HG03159 (cell line): ENCODE measurements at regions not wholly inside any gene's neighbourhood (a gene's known extent, or its start where the extent isn't known, plus 50 kb on each side); places are given as distances from the start of the nearest gene placed in this dataset.

Source experiments
- ATAC-seq: cut with Tn5 transposase; IDR thresholded peaks from one replicate; pipeline ENCODE4 v1.9.1; 2021; ENCODE audit warnings: mild to moderate bottlenecking, moderate library complexity; ENCODE audit not compliant: unreplicated experiment

- no peak for ATAC-seq
These were observed 166.9 kb downstream of the IER5 start for GRCh38 chr1:181255270-181255929.

- peak; percentile 79 for ATAC-seq
These were observed 168.6 kb downstream of the IER5 start for GRCh38 chr1:181257117-181257516.

GRCh38 chr1:181259026-181259745 lies 170.7 kb downstream of the IER5 start:
- no peak for ATAC-seq

- ATAC-seq: no peak
These were observed 171.8 kb downstream of the IER5 start for GRCh38 chr1:181260271-181260670.

GRCh38 chr1:181260994-181261393 lies 172.5 kb downstream of the IER5 start:
- no peak for ATAC-seq

GRCh38 chr1:181262069-181262468 lies 173.6 kb downstream of the IER5 start:
- ATAC-seq: no peak

- no peak for ATAC-seq
These were observed 174.9 kb downstream of the IER5 start for GRCh38 chr1:181263444-181263843.

- ATAC-seq: no peak
These were observed 176.3 kb downstream of the IER5 start for GRCh38 chr1:181264821-181265220.

- ATAC-seq: no peak
These were observed 196.5 kb downstream of the IER5 start for GRCh38 chr1:181284978-181285377.

GRCh38 chr1:181295217-181295616 lies 188.1 kb upstream of the CACNA1E start:
- ATAC-seq: no peak

- no peak for ATAC-seq
These were observed 187.1 kb upstream of the CACNA1E start for GRCh38 chr1:181296180-181296579.

- ATAC-seq: no peak
These were observed 175.2 kb upstream of the CACNA1E start for GRCh38 chr1:181308098-181308497.

GRCh38 chr1:181310560-181310959 lies 172.8 kb upstream of the CACNA1E start:
- ATAC-seq: no peak

GRCh38 chr1:181312946-181313345 lies 170.4 kb upstream of the CACNA1E start:
- ATAC-seq: no peak

GRCh38 chr1:181313466-181313865 lies 169.9 kb upstream of the CACNA1E start:
- ATAC-seq: no peak

GRCh38 chr1:181314010-181314409 lies 169.3 kb upstream of the CACNA1E start:
- no peak for ATAC-seq

- no peak for ATAC-seq
These were observed 168.4 kb upstream of the CACNA1E start for GRCh38 chr1:181314959-181315358.

- no peak for ATAC-seq
These were observed 165.9 kb upstream of the CACNA1E start for GRCh38 chr1:181317261-181317930.

GRCh38 chr1:181318022-181318857 lies 165.1 kb upstream of the CACNA1E start:
- ATAC-seq: no peak

- no peak for ATAC-seq
These were observed 164.5 kb upstream of the CACNA1E start for GRCh38 chr1:181318858-181319235.

GRCh38 chr1:181319907-181320306 lies 163.4 kb upstream of the CACNA1E start:
- ATAC-seq: no peak
